ENCODE measurements at regions not wholly inside any gene's neighbourhood (a gene's known extent, or its start where the extent isn't known, plus 50 kb on each side); places are given as distances from the start of the nearest gene placed in this dataset.

DNA sequence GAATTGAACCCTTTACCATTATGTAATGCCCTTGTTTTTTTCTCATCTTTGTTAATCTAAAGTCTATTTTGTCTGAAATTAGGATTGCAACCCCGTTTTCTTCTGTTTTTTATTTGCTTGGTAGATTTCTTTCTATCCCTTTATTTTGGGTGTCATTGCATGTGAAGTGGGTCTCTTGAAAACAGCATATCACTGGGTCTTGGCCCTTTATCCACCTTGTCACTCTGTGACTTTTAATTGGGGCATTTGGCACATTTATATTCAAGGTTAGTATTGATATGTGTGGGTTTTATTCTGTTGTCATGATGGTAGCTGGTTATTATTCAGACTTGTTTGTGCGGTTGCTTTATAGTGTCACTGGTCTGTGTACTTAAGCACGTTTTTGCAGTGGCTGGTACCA lies 117.4 kb upstream of the MARCHF11 start:
- TF ChIP-seq GATA3 (IDR thresholded peaks at IDR 0.05; ENCODE audit: low read depth, low read length) (no peak), GATA2 (IDR thresholded peaks at IDR 0.05; ENCODE audit: low read depth, low read length) (no peak)

All from SH-SY5Y (cell line).